HG03045 (cell line): ENCODE measurements at regions not wholly inside any gene's neighbourhood (a gene's known extent, or its start where the extent isn't known, plus 50 kb on each side); places are given as distances from the start of the nearest gene placed in this dataset.

Experiments used
- ATAC-seq: cut with Tn5 transposase; IDR thresholded peaks from one replicate; pipeline ENCODE4 v1.9.1; 2021; ENCODE audit warnings: mild to moderate bottlenecking, moderate library complexity; ENCODE audit not compliant: unreplicated experiment

DNA sequence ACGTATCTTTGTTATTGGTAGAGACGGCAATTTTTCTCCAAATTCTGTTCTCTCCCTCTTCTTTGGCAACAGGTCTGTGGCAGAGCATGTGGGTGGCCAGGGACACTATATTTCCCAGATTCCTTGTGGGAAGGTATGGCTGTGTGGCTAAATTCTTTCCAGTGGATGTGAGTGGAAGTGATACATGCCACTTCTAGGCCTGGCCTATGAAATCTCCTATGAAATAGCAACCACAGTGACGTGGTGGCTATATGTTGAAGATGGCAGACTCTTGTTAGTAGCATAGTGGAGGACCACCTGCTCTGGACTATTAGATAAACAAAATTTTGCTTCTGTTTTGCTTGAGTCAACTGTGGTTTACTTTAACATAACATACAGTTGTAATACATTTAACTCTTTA lies 243.3 kb downstream of the IL20RB start:
- ATAC-seq, result no peak

DNA sequence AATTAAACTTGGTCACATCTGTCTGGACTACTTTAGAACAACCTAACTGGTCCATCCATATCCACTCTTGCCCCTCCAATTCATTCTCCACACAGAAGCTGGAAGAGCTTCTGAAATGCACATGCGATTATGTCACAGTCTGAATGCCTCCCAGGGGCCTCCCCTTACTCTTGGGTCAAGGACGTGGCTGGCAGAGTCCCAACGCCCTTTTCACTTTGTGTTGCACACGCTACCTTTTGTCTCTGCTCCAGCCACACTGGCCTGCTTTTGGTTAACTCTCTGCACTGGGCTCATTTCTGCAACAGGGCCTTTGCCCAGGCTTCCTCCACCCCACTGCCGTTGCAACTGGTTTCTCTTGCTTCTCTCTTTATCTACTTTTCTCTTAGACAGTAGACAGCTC lies 245.2 kb downstream of the IL20RB start:
- ATAC-seq, result no peak

DNA sequence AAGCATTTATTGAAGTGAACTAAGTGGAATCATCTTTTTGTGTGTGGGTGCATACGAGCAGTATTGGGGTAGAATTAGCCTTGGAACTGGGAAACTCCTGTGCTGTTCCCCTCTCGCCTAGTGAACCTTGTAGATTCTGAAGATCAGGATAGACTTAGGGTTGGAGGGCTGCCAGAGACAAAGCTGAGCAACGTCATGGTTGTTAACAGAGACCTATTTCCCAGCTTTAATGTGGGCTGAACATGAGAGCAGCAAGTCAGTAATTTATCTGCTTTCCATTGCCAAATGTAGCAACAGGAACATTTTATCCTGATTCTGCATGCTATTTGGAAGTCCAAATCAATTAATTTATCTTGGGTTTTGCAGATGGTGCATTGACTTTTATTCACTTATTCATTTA lies 246.6 kb downstream of the IL20RB start:
- ATAC-seq, result no peak

DNA sequence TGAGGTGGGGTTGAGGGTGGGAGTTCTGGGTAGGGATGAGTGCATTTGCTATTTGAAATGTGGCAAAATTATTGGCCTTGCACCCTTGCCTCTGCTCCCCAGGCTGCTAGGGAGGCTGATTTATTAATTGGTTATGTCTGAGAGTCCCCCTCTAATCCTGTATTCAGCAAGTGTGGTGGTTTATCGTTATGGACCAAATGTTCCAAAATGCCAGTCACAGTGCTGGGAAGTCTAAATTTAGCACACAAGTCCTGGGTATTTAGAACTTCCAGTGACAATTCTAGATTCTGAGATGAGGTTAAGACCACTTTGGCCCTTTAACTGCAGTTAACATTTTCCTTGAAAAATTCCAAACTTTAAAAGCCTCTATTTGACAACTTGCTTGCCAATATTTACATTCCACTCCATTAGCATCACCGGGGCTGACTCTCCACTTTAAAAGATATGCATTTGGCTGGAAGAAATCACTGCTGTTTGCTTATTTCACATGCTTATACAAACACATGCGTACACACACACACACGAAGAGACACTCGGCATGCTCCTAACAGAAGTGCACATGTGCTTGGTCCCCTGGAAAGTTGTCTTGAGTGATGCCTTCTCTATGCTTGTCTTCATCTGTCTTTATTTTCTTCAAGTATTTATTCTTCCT lies 247.7 kb downstream of the IL20RB start:
- ATAC-seq, result no peak

DNA sequence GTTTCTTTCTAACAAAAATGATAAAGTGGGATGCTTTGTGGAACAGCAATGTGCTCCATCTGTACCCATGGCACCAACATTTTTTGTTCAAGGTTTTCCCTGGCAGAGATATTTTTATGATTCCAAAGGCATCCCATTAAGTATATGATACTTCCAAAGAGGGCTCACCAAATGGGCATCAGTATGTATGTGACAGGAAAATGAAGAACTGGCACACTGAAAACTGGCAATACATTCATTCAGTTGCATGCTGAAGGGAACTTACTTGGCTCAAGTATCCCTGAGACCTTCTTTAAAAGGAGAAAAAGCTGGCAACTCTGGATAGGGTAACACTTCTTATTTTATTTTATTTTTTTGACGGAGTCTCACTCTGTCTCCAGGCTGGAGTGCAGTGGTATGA lies 249.8 kb downstream of the IL20RB start:
- ATAC-seq, result no peak

DNA sequence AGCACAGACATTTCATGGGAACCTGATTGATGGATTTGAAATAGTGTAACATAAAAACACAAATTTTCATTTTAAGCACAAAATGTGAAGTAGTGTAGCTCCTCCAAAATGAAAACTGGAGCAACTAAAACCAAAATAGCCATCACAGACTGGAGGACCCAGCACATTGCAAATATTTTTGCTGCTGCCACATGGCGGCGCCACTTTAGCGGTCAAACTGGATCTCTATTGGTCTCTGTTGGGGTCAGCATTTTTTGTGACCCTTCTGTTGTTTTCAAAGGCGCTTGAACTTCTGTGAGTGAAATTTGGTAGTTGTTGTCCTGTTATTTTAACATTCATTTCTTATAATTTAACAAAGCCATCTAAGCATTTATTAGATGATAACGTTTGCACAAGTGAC lies 259.9 kb downstream of the IL20RB start:
- no peak for ATAC-seq

DNA sequence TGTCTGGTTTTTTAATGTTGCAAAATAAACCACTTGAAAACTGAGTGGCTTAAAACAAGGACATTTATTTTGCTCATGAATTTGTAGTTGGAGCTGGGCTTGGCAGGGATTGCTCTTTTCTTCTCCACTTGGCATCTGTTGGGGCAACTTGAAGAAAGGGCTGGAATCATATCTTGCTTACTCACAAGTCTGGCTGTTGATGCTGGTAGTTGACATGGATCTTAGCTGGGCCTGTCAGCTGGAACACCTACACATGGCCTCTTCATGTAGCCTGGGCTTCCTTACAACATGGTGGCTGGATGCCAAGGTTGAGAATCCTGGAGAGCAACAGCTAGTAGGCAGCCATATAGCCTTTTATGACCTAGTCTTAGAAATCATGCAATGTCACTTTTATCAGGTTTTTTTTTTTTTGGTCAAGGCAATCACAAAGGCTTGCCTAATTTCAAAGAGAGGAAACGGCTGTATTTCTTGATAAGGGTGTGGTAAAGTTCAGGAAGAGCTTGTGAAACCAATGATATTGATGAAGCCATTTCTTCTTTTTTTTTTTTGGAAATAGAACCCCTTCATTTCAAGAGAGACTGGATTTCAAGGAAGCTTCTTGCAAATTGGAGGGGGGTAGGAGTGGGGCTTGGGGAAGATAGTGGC lies 262.1 kb downstream of the IL20RB start:
- no peak for ATAC-seq

DNA sequence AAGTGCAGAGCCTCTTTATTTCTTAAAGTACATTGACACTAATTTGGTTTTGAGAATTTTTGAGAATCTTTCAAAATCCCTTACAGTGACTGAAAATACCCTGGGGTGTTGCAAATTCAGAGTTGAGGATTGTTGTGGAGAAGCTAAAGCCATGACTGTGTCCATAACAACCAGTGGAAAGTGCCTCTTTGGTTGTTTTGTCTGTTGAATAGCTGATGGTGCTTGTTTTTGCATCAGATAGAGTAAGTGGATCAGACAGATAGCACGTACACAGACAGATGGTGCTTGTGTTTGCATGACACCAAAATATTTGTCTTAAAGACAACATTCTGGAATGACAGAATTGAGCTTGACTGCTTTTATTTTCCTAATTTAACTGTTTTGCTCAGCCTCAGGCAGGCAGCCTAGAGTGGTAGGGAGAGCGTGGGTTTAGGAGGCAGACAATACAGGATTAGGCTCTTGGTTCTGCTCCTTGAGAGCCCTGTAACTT lies 265.0 kb downstream of the IL20RB start:
- ATAC-seq, result no peak

DNA sequence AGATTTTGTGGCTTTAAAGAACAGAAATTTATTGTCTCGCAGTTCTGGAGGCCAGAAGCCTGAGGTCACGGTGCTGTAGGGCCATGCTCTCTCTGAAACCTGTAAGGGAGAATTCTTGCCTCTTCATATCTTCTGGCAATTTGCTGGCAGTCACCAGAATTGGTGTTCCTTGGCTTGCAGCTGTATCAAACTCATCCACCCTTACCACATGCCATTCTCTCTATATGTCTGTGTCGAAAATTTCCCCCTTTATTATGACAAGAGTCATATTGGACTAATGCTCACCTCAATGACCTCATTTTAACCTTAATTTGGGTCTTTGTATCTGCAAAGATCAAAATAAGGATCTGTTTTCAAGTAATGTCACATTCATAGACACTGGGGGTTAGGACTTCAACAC lies 266.7 kb downstream of the IL20RB start:
- no peak for ATAC-seq

DNA sequence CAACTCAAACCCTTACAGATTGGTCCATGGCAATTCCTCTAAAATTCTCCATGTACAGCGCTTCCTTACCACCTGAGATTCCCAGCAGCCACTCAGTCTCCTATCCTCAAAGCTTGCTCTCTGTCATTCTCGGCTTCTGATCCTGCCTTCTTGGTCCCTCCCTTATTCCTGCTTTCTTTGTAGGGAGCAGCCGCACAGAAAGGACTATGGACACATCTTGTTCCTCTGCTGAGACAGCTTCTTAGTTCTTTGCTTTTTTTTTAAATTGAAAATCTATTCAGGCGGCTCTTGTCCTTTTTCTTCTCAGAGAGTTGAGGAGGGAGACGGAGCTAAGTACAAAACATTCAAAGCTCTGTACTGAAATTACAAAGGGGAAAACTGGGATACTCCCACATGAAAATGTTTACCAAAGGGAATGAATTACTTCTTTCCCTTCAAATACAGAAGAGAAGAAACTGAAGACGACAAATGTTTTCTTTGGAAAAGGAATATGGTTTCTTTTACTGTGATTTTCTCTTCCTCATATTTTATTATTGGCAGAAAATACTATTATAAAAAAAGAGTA lies 285.1 kb downstream of the IL20RB start:
- ATAC-seq, result no peak

DNA sequence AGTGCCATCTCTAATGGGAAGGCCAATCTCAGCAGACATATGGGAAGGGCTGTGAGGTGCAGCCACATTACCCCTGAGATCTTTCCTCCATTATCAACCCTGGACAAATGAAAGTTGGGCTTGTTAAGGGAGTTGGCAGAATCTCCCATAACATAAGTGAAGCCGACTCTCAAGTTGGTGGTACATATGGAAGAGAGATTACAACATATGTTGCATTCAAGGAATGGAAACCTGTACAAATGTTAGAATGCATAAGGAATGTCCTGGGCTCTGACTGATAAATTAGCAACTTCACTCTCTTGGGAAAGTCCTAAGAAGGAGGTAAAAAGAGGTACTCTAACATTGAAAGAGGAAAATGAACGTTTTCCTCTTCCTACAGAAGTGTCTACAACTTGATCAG lies 288.7 kb downstream of the IL20RB start:
- no peak for ATAC-seq

DNA sequence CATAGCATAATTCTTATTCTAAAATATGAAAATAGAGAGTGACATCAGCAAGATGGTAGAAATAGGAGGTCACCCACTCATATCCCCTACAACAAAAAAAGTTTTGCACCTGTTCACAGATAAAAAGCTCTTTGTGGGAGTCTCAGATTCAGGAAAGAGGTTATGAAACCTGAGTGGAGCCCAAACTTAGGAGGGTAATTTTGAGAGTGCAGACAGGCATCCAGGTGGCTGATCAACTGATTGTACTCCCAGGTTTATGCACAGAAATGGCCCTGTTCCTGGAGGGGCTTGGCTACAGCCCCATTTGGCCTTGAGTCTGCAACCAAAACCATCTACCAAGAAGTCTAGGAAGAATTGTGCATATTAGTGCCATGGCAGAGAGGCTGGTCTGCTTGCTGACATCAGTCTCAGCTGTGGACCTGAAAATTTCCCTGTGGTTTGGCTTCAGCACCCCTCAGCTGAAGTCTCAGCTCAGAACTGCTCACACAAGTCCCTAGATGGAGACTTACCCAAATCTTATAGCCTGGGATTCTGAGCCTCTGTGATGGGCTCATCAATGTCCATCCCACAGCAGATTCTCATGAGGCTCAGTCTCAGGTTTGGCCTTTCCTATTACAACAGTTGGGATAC lies 291.6 kb downstream of the IL20RB start:
- no peak for ATAC-seq

DNA sequence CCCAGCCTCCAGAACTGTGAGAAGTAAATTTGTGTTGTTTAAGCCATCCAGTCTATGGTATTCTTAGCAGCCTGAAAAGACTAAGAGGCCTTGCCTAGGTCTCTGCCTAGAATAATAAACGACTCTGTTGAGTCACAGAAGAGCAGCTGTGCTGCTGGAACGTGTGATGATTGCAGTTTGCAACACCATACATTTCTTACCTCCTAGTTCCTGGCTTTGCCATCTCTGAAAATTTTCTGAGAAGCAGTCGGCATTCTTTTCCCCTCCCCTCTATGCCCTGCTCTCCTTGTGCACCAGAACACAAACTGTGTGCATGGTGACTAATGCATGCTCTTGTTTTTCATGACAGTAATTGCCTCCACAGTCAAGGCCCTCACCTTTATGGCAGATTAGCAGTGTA lies 301.3 kb downstream of the IL20RB start:
- ATAC-seq, result no peak

DNA sequence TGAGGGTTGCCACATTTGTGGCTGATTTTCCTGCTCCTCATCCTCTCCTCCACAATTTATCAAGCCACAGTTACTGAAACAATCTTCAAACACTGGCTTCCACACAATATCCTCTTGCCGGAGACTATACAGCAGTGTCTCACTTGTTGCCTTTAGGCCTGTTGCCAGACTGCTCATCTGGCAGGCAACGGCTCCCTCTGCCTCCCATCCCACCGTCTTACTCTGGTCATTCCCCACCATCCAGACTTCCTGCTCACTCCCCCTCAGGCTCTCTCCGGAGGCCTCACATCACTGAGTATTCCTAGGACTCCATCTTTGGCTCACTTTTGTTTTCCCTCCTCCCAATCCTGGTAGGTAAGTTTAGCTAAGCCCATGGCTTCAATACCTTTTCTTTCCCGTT lies 301.9 kb downstream of the IL20RB start:
- ATAC-seq, result no peak

DNA sequence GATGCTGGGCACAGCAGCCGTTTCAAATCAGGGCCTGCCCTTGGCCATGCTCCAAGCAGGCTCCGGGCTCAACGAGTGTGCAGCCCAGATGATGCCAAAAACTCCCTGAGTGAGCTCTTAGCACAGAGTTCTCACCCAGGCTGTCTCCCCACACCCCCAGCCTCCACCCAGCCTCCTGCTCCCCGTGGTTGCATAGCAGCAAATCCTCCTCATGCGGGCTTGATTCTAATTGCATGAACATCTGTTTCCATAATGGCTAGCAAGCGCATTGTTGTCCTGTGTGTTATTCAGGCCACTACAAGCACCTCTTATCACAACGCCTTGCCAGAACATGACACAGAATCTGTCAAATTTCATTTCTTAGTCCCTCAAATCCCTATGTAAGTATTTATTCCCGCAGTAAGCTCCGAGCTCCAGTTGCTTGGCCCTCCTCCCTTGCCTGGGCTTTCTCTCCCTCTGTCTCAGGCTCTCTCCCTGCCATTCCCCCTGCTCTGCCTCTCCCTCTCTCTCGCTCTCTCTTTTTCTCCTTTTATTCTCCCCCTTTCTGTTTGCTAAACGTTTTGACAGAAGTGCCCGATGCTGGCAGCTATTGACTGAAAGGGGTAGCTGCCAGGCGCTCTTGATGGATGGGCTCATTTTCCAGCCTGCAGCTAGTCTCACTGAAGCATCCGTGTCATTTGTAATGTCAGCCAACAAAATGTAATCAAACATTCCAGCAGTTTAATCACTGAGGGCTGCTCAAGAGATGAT lies 306.5 kb downstream of the IL20RB start:
- no peak for ATAC-seq

DNA sequence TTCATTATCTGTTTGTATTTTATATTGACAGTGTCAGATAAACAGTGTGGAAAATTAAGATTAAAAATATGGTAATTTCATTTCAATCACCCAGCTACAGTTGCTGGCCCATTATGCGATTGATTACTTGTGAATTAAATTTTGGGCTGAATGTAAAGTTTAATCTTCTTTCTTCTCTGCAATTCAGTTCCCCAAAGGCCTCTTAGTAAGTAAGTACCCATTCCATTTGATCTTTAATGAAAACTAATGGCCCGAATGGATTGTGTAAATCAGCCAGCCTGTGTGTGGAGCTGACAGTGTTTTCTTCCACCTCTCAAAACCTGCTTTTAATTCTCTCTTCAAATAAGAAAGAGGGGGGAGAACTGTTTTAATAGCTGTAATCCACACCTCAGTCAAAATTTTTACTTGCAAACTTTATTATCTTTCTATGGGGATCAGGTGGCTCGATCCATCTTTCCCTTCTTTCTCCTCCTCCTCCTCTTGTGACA lies 307.1 kb downstream of the IL20RB start:
- ATAC-seq, result no peak

DNA sequence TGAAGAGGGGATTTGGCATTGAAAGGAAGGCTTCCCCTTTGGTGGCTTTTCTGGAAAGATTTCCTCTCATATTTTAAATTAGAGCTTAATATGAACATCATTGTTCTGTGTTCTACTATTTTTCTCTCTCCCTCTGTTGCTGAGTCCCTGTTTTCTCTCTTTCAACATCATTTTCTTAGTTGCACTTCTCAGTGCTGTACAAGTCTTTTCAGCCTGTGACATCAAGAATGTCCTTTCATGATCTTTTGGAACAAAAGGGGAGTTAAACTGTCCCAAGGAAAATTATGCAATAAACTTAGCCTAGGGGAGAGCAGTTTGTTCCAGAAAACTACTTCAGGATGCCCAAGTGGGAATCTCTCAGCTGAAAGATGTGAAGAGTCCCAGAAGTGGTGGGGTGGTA lies 325.1 kb downstream of the IL20RB start:
- ATAC-seq, result no peak

DNA sequence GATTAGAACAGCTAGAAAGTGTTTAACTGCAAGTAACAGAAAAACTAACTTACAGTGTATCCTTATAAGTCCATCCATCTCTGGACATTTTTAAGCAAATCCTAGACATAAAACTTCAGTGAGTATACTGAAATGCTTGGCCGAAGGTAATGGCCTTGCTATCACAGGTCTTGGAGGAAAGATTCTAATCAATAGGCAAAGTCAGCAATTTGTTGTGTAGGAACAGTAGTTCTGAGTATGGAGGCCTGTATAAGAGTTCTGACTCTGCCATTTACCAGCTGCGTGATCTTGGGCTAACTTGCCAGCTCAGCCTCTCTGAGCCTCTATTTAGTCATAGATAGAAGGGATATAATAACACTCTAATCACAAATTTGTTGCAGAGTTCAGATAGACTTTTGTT lies 328.1 kb downstream of the IL20RB start:
- no peak for ATAC-seq

DNA sequence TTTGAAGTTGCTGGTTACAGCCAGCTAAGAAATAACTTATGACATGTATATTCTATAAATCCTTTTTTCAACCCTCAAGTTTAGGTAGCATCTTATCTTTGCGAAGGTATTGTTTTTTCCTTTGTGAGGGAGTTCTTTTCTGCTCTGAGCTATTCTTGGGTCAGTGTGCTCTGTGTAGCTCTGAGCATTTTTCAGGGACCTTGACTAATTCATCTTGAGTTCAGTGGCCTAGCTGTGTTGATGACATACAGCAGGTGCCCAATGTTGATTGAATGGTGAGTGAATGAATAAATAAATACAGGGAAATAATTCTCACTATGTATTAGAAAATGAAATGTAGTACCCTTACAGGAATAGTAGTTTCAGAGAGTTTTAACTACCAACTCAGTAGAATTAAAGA lies 335.3 kb downstream of the IL20RB start:
- no peak for ATAC-seq

DNA sequence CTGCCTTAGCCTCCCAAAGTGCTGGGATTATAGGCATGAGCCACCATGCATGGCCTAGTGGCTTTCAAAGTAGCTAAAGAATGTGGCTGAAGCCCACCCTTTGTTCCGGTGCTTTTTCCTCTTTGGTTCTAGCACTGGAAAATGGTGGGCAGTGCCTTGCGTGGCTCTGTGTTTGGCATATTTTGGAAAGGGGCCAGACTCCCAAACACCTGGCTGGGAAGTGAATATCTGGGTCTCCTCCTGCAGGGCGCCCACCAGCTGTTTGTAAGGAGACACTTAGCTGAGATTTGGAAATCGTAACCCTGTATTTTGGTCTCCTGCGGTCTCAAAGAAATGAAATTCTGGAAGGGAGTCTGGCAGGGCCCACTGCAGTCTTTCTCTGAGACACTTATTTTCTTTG lies 336.4 kb downstream of the IL20RB start:
- ATAC-seq, result no peak

DNA sequence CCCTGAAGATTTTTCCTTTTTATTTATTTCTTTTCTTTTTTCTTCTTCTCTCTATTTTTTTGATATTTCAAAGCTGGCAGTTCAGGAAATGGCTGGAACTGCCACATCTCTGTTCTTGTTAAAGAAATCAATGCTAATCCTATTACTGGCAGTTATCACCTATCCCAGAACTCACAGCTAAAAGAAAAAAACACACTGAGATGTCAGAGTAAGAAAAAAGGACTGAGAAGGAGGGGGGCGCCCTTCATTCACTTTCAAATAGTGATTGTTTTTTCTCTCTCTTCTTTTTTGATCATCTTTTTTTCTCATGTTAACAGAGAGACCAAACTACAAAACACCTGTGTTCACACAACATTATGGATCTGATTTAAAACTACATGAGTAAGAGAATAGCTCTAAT lies 337.1 kb downstream of the IL20RB start:
- no peak for ATAC-seq
